ENCODE measurements at regions not wholly inside any gene's neighbourhood (a gene's known extent, or its start where the extent isn't known, plus 50 kb on each side); places are given as distances from the start of the nearest gene placed in this dataset.

DNA sequence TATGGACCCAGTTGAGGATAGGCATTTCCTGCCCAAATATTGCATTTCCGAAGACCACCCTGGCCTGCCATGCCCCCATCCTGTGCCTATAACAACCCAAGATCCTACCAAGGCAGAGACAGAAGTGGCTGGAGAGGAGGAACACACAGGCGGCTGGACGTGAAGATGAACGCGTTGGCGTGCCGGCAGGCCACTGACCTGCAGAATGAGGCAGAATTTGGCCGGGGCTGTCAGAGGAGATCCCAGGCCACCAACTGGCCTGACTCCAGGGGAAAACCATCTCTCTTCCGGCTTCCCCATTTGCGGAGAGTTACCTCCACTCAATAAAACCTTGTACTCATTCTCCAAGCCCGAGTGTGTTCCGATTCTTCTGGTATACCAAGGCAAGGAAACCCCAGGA is 1507.5 kb downstream of the EFNA5 start:
- Histone ChIP-seq H3K79me1 (ENCODE audit: low read depth in 1 of 2, low read length in 2 of 2) (no peaks in the 10 kb centered on the region), H2AK5ac (ENCODE audit: low read depth, low read length) (no peak overlapping the region), H3K4me1 (ENCODE audit: control insufficient read depth, insufficient read depth, low read length) (no peaks in the 10 kb centered on the region), H4K91ac (ENCODE audit: insufficient read depth, low read depth, low read length) (no peak overlapping the region), H2AK9ac (replicated peaks; ENCODE audit: low read depth, low read length, poor library complexity) (no peak overlapping the region), H4K20me1 (ENCODE audit: insufficient read depth, low read length) (no peaks in the 10 kb centered on the region), H2BK15ac (ENCODE audit: low read depth, low read length) (no peak overlapping the region), H3K9ac (ENCODE audit: low read depth, low read length) (no peak overlapping the region), H3K9me1 (ENCODE audit: insufficient read depth, low read length) (no peaks in the 10 kb centered on the region), H2AFZ (replicated peaks; ENCODE audit: low read length, poor library complexity) (no peak overlapping the region), H4K8ac (ENCODE audit: low read depth in 2 of 2, low read length in 2 of 2) (no peak overlapping the region), H3K4ac (ENCODE audit: low read depth, low read length) (no peak overlapping the region), H3K56ac (ENCODE audit: extremely low read depth, insufficient read depth, low read length) (no peak overlapping the region), H3K27ac (ENCODE audit: insufficient read depth, low read length) (no peak overlapping the region), H3K14ac (replicated peaks; ENCODE audit: low read depth, low read length) (no peak overlapping the region), H3K23ac (ENCODE audit: low read depth, low read length) (no peak overlapping the region), H3K36me3 (ENCODE audit: control insufficient read depth, insufficient read depth, low read length) (no peaks in the 10 kb centered on the region), H3K9me3 (ENCODE audit: control insufficient read depth, insufficient read depth, low read length) (no peaks in the 10 kb centered on the region), H2BK20ac (ENCODE audit: low read depth, low read length) (no peak overlapping the region), H3K4me2 (ENCODE audit: low read depth, low read length) (no peak overlapping the region), H3K18ac (ENCODE audit: low read depth, low read length) (no peak overlapping the region), H2BK5ac (ENCODE audit: low read depth, low read length, poor library complexity, severe bottlenecking) (no peak overlapping the region), H3K4me3 (ENCODE audit: insufficient read depth, low read depth, low read length) (no peak overlapping the region), H2BK120ac (ENCODE audit: low read depth, low read length) (no peak overlapping the region), H3K27me3 (ENCODE audit: control insufficient read depth, insufficient read depth, low read length) (no peaks in the 10 kb centered on the region), H4K5ac (ENCODE audit: low read depth, low read length) (no peak overlapping the region)
- intact Hi-C loops (cut with micrococcal nuclease) (no loop called here), dilution Hi-C loops (cut with HindIII; ENCODE audit: low sequenced_read_pairs, unreplicated experiment) (no loop called here), in situ Hi-C loops (cut with MboI; ENCODE audit: low sequenced_read_pairs) (no loop called here)
- ChIA-PET POLR2A (ENCODE audit: unreplicated experiment) (no interaction called here), CTCF (no interaction called here)
- TF ChIP-seq MAFK (IDR thresholded peaks at IDR 0.05; ENCODE audit: low read depth, low read length) (no peak), SMC3 (IDR thresholded peaks at IDR 0.05; ENCODE audit: low read depth, low read length) (no peak), POLR2A (IDR thresholded peaks at IDR 0.05; ENCODE audit: low read depth, low read length) (no peak), MXI1 (IDR thresholded peaks at IDR 0.05; ENCODE audit: borderline replicate concordance, low read depth, low read length) (no peak), RAD21 (IDR thresholded peaks at IDR 0.05; ENCODE audit: low read length) (no peak), CTCF (conservative IDR thresholded peaks at IDR 0.05; ENCODE audit: low read depth, low read length) (no peak), NFE2L2 (IDR thresholded peaks at IDR 0.05; ENCODE audit: low read depth, low read length) (no peak), RFX5 (IDR thresholded peaks at IDR 0.05; ENCODE audit: low read depth, low read length) (no peak), CHD1 (IDR thresholded peaks at IDR 0.05; ENCODE audit: low read depth, low read length) (no peak), BHLHE40 (IDR thresholded peaks at IDR 0.05; ENCODE audit: low read depth, low read length) (no peak)
- TF ChIP-seq, protein P1, sequence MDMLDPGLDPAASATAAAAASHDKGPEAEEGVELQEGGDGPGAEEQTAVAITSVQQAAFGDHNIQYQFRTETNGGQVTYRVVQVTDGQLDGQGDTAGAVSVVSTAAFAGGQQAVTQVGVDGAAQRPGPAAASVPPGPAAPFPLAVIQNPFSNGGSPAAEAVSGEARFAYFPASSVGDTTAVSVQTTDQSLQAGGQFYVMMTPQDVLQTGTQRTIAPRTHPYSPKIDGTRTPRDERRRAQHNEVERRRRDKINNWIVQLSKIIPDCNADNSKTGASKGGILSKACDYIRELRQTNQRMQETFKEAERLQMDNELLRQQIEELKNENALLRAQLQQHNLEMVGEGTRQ (IDR thresholded peaks at IDR 0.05; ENCODE audit: low read depth, low read length), result no peak
- TF ChIP-seq, protein P2, sequence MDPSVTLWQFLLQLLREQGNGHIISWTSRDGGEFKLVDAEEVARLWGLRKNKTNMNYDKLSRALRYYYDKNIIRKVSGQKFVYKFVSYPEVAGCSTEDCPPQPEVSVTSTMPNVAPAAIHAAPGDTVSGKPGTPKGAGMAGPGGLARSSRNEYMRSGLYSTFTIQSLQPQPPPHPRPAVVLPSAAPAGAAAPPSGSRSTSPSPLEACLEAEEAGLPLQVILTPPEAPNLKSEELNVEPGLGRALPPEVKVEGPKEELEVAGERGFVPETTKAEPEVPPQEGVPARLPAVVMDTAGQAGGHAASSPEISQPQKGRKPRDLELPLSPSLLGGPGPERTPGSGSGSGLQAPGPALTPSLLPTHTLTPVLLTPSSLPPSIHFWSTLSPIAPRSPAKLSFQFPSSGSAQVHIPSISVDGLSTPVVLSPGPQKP (IDR thresholded peaks at IDR 0.05; ENCODE audit: borderline replicate concordance, low read depth, low read length), result no peak
- BruUV-seq (replicated peaks), result no TSS peak
- 94% methylated on average over 3 of the region's 12 CpGs; no CpG with 5 or more reads in 1 of the 2 experiments for WGBS, 2 experiments (ENCODE audit: extremely low coverage in 2 of 2, insufficient read length in 1 of 2)
- DNase-seq, result no peak
- no peak for ATAC-seq (ENCODE audit: low read depth)

All from IMR-90 (cell line).